ENCODE measurements at regions not wholly inside any gene's neighbourhood (a gene's known extent, or its start where the extent isn't known, plus 50 kb on each side); places are given as distances from the start of the nearest gene placed in this dataset.

GRCh38 chr5:27403243-27403882, 365.0 kb upstream of the CDH9 start:
- peak overlapping the region in 1 of 7 experiments; percentile 16 for H3K4me3 ChIP-seq
- no peak overlapping the region for H3K27ac ChIP-seq

DNA sequence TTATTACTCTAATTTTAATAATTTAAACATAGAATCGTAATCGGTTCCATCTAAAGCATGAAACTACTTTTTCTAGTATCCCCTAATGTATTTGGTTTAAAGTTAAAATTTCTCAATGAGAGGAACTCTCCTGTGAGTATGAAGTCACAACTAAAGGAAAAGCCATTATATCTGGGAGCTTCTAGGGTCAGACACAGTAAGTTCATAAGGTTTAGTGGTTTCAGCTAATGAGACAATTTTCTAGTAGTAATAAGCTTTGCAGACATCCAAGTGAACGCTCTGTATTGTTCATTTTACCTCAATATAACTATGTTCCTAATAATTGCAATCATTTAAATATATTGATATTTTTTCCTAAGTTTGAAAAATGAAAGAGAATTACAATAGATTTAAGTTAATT, 364.4 kb upstream of the CDH9 start:
- Histone ChIP-seq H3K27ac (no peak overlapping the region), H3K4me3 (no peak overlapping the region)

GRCh38 chr5:27396998-27397397, 358.6 kb upstream of the CDH9 start:
- Histone ChIP-seq H3K4me3 (no peak overlapping the region), H3K27ac (no peak overlapping the region)

DNA sequence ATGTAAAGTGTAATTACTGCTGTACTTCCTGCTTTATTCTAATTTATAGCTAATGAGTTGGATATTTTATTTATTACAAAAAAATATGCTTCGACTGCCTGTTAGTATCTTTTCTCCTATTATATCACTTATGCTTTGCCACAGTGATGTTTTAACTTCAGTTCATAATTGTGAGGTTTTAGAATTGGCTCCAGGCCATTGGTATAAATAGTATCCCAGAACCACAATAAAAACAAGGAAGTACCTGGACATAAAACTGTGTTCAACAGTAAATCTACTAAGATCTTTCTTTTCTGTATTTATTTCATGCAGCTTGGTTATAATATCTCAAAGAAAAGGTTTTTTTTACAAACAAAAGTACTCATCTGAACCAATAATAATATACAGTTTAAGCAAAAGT, 354.3 kb upstream of the CDH9 start:
- Histone ChIP-seq H3K4me3 (no peak overlapping the region), H3K27ac (no peak overlapping the region)

DNA sequence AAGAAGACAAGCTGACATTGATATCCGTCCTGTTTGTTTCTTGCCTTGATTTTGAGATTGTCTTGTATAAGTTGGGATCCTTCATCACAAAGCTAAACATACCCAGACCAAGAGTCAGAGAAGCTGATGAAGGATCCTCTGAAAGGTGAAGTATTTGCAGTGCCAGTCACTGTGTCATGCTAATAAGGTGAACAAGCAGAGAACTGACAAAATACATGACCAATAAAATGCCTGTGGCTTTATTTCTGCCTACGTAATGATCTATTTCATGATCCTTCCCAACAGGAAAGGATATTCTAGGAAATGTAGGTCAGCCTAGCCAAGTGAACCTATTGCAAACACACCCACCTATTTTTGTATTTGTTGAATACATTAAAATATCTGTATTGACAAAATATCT, 351.3 kb upstream of the CDH9 start:
- Histone ChIP-seq H3K4me3 (no peak overlapping the region), H3K27ac (no peak overlapping the region)

GRCh38 chr5:27388755-27389154, 350.4 kb upstream of the CDH9 start:
- H3K4me3 ChIP-seq, result no peak overlapping the region
- H3K27ac ChIP-seq, result no peak overlapping the region

DNA sequence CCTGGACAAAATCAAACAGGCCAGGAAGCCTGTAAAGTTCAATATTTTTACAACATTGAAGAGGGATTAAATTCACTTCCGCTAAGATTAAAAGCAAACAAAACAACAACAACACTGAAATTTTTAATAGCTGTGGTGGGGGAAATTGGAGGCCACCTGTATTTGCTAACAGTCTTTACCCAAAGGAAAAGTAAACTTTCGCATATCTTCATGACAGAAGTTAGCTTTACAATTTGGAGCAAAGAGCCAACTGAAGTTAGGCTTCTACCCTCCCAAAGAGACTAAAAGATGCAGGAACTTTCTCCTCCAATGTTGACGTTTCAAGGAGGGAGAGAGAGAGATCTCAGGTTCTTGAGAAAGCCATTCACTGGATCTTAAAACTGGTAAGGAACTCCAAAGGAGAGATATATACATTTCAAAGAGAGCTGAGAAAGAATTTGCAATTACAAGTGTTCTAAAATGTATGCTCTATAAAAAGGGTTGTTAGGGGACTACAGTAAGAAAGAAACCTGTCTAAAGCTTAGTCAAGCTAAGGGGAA, 349.2 kb upstream of the CDH9 start:
- no peak overlapping the region for H3K4me3 ChIP-seq
- no peak overlapping the region for H3K27ac ChIP-seq

DNA sequence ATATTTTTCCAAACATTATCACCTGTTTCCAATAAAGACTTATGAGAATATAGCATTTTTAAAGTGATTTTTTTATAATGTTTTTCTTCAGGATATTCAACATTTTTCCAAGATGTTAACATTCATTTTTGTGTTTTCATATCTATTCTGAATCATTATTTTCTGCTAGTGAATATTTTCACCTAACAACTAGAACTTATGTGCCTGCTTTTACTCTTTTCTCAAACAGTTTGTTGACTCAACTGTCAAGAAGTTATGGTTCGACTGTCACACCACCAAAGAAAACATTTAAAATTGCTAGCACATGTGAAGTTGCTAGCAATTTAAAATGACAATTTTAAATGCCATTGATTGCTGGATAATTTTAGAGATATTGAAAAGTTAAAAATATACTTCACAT, 343.3 kb upstream of the CDH9 start:
- H3K4me3 ChIP-seq, result no peak overlapping the region
- no peak overlapping the region for H3K27ac ChIP-seq

GRCh38 chr5:27377626-27378025, 339.2 kb upstream of the CDH9 start:
- Histone ChIP-seq H3K4me3 (no peak overlapping the region), H3K27ac (no peak overlapping the region)

GRCh38 chr5:27353970-27354369, 315.6 kb upstream of the CDH9 start:
- Histone ChIP-seq H3K27ac (no peak overlapping the region), H3K4me3 (no peak overlapping the region)

DNA sequence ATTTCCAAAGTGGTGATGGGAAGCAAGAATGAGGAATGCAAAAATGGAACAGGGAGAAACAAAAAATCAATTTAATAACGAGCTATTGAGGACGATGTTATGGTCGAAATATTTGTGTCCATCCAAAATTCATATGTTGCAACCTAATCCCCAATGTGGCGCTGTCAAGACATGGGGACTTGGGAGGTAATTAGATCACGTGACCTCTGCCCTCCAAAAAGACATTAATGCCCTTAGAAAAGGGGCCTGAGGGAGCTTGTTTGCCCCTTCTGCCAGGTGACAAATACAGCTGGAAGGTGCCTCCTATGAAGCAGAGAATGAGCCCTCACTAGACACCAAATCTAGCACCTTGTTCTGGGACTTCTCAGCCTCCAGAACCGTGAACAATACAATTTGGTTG, 315.2 kb upstream of the CDH9 start:
- no peak overlapping the region for H3K4me3 ChIP-seq
- no peak overlapping the region for H3K27ac ChIP-seq

DNA sequence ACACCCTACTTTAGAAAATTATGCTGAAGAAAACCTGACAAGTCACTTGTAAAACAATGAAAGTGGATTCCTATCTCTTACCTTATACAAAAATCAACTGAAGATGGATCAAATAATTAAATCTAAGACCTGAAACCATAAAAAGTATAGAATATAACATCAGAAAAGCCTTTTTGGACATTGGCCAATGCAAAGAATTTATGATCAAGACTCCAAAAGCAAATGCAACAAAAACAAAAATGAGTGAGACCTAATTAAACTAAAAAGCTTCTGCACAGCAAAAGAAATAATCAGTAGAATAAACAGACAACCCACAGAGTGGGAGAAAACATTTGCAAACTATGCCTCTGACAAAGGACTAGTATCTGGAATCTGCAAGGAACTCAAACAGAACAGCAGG, 303.0 kb upstream of the CDH9 start:
- no peak overlapping the region for H3K27ac ChIP-seq
- no peak overlapping the region for H3K4me3 ChIP-seq

GRCh38 chr5:27336817-27337216, 298.4 kb upstream of the CDH9 start:
- Histone ChIP-seq H3K4me3 (no peak overlapping the region), H3K27ac (no peak overlapping the region)

- H3K4me3 ChIP-seq, result no peak overlapping the region
- H3K27ac ChIP-seq, result no peak overlapping the region
Measured at GRCh38 chr5:27328480-27328879, 290.1 kb upstream of the CDH9 start.

GRCh38 chr5:27325513-27325912, 287.1 kb upstream of the CDH9 start:
- no peak overlapping the region for H3K27ac ChIP-seq
- no peak overlapping the region for H3K4me3 ChIP-seq

DNA sequence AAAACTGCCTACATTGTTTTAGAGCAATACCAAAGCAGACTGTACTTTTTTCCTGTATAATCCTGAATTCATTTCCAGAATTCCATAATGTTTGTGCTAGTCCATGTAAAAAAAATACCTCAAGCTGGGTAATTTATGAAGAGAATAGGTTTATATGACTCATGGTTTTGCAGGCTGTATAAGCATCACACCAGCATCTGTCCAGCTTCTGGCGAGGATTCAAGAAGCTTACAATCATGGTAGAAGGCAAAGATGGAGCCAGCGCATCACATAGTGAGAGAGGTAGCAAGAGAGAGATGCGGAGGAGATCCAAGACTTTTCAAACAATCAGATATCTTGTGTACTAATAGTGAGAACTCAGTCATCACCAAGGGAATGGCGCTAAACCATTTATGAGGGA, 280.3 kb upstream of the CDH9 start:
- no peak overlapping the region for H3K27ac ChIP-seq
- H3K4me3 ChIP-seq, result no peak overlapping the region

- no peak overlapping the region for H3K27ac ChIP-seq
- H3K4me3 ChIP-seq, result no peak overlapping the region
Measured at GRCh38 chr5:27316271-27316650, 277.9 kb upstream of the CDH9 start.

GRCh38 chr5:27315363-27316270, 277.2 kb upstream of the CDH9 start:
- Histone ChIP-seq H3K27ac (no peak overlapping the region), H3K4me3 (no peak overlapping the region)

GRCh38 chr5:27313549-27313948, 275.2 kb upstream of the CDH9 start:
- no peak overlapping the region for H3K4me3 ChIP-seq
- H3K27ac ChIP-seq, result no peak overlapping the region

DNA sequence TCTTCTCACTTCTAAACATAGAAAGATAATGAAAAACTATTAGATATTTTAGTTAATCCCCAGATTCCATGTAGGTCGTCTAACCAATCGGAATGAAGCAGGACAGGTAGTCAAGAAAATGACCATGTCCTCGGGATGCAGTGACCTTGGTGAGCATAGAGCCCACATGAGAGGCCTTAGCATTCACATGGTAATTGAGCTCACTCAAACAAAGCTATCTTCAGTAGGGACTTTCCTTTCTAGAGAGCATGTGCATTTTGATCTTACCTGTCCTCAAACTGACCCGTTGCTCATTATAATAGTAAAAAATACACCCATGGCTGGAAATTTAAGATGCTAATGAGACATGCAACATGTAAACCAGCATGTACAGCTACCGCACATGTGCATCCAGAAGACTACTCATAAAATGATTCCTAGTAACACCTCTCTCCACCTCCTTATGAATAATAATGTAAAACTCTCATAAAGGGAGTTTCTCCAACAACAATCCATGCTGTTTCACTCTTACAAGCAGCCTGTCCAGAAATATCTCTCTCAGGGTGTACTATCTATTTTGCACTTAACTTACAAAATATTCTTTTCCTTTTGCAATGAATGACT, 274.0 kb upstream of the CDH9 start:
- Histone ChIP-seq H3K4me3 (no peak overlapping the region), H3K27ac (no peak overlapping the region)

DNA sequence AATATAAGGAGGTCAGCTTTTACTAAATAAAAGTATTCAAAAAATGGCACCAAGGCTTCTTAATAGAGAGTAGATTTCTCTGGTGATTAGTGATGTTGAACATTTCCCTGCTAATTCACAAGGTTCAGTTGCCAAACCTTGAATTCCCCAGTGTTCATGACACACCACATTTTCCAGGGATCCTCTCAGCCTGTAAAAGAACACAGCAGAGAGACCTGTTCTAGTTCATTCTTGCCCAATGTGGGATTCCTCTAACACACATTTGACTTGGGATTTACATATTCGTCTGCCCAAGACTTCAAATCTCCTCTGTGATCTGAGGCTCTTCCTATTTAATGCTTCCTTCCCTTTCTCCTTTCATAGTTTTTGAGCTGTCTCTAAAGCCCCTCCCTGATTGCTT, 273.2 kb upstream of the CDH9 start:
- Histone ChIP-seq H3K27ac (no peak overlapping the region), H3K4me3 (no peak overlapping the region)

All from skin epidermis (tissue), 12 donors.